HG02970 (cell line): ENCODE measurements at regions not wholly inside any gene's neighbourhood (a gene's known extent, or its start where the extent isn't known, plus 50 kb on each side); places are given as distances from the start of the nearest gene placed in this dataset.

ENCODE experiments used
- ATAC-seq: cut with Tn5 transposase; IDR thresholded peaks from one replicate; pipeline ENCODE4 v1.9.1; 2021; ENCODE audit warnings: mild to moderate bottlenecking, moderate library complexity, moderate number of reproducible peaks; ENCODE audit not compliant: unreplicated experiment, low FRiP score

GRCh38 chr10:78781251-78781913 is 287.4 kb upstream of the ZMIZ1 start:
- ATAC-seq, result no peak

DNA sequence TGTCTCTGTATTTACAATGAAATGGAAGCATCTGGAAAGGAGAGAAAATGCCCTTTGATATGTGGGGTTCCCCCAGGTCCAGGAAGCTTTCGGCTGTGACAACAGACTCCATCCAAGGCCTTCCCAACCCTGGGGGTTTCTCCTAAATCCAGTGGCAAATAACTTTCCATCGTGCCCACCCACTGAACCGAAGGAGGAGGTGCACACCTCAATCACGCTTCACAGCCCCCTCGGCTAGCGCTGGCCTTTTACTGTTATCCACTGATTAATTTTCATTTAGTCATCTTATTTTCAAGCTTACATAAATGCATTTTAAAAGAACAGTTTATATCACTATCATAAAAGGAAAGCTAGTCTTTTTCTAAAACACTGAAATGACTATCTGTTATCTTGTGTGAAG is 286.8 kb upstream of the ZMIZ1 start:
- no peak for ATAC-seq

- no peak for ATAC-seq
Observed at GRCh38 chr10:78782441-78782840, 286.3 kb upstream of the ZMIZ1 start.

DNA sequence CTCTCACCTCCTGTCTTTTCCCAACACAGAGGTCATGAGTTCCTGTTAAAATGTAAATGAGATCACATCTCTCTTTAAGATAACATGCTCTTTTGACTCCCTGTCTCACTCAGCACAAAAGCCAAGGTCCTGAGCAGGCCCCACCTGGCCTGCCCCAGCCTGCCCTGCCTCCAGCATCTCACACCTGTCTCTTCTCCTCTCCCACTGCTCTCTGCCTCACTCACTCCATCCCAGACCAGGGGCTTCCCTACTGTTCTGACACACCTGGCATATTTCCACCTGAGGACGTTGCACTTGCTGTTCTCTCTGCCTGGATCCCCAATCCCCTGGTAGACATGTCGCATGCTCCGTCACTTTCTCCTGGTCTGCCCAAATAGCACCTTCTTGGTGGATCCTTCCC is 285.0 kb upstream of the ZMIZ1 start:
- no peak for ATAC-seq

- ATAC-seq, result no peak
Observed at GRCh38 chr10:78784546-78784945, 284.2 kb upstream of the ZMIZ1 start.

DNA sequence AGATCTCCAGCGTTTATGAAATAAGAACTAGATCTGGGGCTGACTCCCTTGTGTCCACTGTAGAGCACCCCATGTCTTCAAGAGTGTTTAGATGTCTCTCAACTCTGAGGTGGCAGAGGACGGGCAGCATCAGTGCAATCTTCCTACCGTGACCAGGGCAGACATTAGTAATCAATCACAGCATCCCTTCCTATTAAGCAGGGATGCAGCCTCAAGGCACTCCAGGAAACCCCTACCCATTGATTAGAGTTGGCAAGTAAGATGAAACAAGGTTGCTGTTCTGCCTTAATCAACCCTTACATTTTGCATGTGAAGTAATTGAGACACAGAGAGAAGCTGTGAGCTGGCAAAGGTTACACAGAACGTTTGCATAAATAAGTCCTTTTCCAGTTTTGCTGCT is 283.7 kb upstream of the ZMIZ1 start:
- ATAC-seq, result no peak

DNA sequence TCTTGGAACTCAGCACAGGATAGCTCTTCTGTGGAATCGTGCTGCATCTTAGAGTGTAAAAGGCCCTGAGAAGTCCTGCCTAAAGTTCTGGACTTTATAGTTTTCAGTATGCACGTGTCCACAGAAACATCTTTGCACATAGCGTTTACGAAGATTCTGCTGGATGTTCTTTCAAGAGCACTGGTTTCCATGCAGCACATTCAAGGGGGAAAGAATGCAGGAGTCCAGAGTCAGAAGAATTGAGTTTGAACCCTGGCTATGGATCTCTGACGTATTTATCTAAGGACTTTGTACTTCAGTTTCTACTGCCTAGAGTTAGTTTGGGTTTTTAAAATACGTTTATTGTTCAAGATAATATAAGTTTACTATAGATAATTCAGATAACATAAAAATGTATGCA is 282.8 kb upstream of the ZMIZ1 start:
- ATAC-seq, result no peak

- no peak for ATAC-seq
Observed at GRCh38 chr10:78787125-78787524, 281.6 kb upstream of the ZMIZ1 start.

DNA sequence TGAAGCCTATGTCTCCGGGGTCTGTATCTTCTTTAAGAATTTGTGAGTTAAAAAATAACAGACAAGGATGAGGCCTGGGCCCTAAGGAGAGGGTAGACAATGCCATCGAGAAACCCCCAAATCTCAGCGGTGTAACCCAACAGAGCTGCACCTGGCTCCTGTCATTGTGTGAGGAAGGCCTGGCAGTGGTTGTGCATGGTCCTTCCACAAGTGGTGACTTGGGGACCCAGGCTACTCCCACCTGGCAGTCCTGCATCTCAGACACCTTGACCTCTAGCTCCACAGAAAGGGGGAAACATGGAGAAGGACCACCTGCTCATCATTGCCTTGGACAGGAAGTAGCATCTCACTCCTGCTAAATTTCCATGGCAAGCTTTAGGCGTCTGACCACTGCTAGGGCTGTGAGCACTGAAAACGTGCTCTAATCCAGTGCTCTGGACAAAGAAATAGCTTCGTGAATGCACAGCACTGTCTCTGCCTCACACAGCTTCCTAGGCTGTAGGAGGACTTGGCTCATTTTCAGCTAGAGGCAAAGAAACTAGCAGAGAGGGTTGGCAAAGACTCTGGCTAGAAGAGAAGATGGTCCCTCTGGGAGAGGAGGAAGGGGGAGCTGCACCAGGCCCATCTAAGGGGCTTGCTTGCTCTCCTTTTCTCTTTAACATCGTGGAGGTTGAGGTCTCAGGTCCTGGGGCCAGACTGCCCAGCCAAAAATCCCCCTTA is 273.9 kb upstream of the ZMIZ1 start:
- no peak for ATAC-seq

DNA sequence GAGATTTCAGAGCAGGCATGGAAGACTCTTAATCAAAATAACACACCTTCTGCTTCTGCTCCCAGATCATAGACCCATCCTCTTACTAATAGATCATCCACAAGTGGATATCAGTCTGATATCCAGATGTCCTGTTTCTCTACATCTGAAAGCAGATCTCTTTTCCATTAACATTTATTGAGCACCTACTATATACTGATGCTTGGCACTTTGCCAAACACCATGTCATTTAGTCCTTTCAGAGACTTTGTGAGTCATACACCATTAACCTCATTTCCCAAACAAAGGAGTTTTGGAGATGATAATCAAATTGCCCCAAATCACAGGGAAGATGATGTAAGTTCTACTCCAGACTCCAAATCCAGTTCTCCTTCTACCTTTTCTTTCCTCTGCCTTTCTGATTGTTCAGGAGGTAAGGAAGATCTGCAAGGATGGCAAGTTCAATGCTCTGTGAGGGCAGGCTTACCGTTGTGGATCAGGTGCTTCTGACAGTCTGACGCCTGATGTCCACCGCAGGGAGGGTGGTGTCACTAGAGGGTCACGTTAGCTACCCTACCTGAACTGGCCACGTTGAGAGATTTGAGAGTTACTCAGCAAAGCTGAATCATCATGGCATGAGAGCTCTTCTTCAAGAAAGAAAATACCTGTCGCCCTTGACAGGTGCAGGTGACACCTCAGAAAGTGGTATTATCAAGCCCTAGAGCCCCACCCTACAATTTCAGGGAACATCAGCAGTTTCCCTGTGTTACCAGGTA is 269.6 kb upstream of the ZMIZ1 start:
- ATAC-seq, result no peak

DNA sequence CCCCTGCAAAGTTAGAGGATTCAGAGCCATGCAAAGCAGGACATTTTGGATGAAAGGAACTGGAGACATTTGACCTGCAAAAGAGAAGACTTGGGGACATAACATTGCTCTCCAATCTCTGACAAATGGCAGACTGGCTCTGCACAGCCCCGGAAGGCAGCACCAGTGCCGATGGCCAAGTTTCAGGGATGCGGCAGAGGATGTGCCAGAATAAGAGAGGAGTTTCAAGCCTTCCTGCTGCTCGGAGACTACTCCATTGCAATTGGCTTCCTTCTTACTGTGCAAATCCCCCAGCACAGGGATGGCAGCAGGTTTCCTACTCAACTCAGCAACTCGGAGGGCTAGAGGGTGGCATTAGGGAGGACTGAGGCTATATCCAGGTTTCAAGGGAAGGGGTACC is 268.8 kb upstream of the ZMIZ1 start:
- ATAC-seq, result no peak

DNA sequence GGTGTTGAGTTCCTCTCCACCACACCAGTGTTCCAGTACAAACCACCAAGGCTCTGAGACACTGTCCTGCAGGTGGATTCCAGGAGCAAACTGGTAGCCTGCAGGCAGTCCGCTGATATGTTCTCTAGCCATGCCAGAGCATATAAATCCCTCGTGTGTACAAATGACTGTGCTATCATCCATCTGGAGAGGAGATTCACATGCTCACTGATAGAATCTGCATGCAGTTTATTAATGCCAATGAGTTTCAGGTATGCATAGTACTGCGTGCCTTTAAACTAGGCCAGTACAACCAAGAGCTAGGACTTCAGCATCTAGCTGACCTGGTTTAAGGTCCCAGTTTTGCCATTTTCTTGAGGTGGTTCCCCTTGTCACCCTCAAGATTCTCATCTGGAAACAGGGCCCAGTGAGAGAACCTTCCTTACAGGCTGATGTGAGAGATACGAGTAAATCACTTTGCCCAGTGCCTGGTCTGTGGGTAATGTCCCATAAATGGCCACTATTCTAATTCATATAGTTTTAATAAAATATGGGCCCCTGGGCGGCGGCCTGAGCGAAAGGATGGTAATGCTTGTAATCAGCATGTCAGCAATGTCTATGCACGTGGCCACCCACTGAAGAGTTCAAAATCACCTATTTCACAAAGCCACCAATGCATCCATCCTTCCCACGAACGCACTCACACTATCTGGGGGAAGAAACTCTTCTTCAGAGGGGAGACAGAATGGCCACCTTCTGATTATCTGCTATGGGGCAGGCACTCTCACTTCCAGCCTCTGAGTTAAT is 268.0 kb upstream of the ZMIZ1 start:
- no peak for ATAC-seq

DNA sequence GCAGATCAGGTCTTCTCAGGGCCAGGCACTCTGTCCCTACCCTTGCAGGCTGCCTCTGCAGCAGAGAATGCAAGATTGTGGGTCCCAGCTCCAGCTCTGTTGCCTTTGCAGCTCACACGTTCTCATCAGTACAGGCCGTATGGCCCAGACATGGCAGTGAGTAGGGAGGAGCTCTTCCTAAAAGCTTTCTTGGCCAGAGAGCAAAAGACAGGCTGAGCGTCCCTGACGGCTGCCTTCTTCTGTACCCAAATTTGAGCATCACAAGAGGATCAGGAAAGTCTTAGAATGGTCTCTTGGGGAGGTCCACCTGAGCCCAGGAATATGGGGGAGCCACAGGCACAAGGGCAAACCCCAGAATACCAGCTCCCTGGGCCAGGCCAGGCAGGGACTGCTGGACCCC is 266.3 kb upstream of the ZMIZ1 start:
- ATAC-seq, result no peak

DNA sequence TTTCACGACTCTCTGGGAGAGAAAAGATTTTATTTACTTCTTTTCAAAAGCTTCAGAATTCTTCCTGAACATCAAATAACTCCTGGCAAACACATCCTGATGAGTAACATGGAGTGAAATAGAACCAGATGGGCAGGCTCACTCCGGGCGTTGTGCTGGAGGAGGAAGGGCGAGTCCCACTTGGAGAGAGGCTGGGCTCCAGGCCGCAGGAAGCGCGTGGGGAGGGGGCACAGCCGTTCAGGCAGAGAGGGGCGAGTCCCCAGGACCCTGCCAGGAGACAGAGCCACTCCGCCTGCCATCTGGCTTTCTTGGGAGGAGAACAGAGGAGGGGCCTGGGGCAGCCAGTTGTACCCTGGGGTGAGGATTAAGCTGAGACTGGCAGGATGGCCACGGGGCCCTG is 265.9 kb upstream of the ZMIZ1 start:
- no peak for ATAC-seq

DNA sequence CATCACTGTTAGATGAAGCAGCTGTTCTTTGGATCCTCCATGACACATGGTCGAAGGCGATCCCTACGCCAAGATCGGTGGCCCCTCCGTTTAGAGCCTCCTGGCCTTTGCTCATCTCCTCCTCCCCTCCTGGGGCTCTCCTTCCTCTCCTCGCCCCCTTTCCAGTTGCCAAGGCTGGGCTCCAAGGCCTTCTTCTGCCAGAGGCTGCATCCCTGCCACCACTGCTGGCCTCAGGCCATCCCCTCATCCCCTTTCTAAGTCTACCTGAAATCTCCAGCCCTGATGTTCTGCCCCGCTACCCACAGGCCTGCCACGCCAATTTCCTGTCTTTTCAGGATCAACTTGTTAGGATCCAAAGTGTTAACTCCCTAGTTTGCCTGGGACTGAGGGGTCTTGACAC is 265.1 kb upstream of the ZMIZ1 start:
- no peak for ATAC-seq

- ATAC-seq, result no peak
Observed at GRCh38 chr10:78804411-78805032, 264.2 kb upstream of the ZMIZ1 start.

- ATAC-seq, result no peak
Observed at GRCh38 chr10:78805176-78805575, 263.6 kb upstream of the ZMIZ1 start.

DNA sequence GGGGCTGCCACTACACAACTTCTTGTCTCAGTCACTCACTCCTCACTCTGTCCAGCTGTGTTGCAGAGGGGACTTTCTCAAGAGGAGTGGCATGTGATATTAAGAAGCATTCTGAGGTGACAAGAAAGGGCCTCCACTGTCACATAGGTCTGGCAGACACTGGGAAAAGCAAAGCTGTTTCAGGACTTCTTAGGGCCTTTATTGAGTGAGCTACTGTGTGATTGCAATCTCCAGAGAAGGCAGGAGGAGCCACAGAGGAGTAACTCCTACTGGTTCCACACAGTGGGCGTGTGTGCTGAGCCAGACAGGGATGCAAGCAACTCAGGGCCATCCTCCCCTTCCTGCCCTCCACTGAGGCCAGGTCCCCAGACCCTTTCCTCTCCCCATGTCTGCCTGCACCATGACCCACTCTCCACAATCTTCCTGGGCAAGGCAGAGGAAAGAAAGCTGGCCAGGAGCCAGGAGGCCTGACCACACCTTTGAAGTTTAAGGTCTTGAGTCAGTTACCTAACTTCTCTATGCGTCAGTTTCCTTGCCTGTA is 262.0 kb upstream of the ZMIZ1 start:
- no peak for ATAC-seq

DNA sequence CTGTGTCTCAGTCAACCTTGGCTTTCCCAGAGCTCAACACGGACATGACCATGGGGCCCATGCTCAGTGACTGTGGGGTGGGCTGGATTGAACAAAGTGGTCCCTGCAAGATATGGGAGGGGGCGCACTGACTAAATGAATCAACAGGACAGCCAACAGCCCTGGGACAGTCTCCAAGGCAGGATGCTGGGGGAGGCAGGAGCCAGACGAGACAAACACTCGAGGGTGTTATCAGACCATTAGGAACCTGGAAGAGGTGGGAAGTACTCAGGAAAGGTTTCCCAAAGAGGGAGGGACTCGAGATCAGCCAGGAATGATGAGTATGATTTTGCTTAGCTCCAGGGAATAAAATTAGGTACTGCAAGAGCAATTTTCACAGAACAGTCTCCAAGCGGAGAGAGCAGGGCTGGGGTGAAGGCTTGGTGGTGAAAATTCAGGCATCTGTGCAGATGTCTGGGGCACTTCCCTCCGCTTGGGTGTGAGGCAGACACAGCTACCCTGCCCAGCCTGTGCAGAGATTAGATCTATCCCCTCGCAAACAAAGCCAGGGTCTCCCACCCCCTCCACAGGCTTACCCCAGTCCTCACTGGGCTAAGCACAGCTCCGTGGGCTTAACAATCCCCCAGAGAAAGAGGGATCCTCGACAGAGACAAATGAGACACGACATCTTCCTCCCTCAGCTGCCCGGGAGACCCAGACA is 261.1 kb upstream of the ZMIZ1 start:
- ATAC-seq, result no peak

DNA sequence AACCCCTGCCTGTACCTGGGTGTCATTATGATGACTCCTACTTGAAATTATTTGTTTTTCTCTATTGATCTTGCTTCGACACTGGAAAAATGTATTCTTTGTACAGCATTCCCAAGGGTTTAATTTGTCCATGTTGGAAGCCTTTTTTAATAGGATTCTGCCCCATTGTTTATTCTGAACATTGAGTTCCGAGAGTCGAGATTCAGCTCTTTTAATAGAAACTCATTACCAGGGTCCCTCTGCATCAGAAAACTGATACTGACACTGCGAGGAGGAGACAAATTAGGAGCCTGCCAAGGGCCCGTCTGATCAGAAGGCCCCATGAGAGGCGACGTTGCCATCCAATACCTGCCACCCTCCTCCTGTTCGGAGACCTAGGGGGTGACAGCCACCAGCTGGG is 260.5 kb upstream of the ZMIZ1 start:
- ATAC-seq, result no peak
